ENCODE measurements at regions not wholly inside any gene's neighbourhood (a gene's known extent, or its start where the extent isn't known, plus 50 kb on each side); places are given as distances from the start of the nearest gene placed in this dataset.

DNA sequence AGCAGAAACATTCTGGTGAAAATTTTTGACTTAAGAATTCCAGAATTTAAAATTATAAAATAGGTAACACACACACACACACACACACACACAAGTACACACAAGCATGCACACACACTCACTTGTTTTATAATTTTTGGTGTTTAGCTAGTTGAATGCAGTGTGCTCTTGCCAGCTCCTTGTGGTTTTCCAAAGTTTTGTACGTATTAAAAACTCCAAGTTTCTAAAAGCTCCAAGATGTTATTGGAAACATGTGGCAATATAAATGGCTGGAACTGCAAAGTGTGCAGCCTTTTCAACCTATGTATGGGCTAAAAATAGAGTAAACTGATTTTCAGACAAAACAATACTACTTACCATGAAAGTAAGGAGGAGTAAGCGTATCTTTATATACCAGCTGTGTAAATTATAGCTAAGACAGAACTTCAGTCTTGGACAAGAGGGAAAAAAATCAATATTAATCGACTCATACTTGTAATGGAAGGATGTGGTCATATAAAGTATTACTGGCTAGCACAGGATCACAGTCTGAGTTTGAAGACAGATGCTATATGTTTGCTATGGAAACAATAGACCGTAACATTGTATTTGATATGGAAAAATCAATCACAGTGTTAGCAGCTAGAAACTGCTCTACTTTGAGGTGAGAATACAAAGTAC, 727.1 kb upstream of the GRAMD2B start:
- TF ChIP-seq GATA2 (IDR thresholded peaks at IDR 0.05; ENCODE audit: low read depth, low read length) (no peak), GATA3 (IDR thresholded peaks at IDR 0.05; ENCODE audit: low read depth, low read length) (no peak)

All from SH-SY5Y (cell line).